B cell (primary cell): ENCODE measurements at regions not wholly inside any gene's neighbourhood (a gene's known extent, or its start where the extent isn't known, plus 50 kb on each side); places are given as distances from the start of the nearest gene placed in this dataset.

Experiments
- ATAC-seq: fragments of 200-7000 bp; cut with Tn5 transposase; one replicate; pipeline ENCODE4 v1.10.0; 2021; ENCODE audit warnings: low read depth, mild to moderate bottlenecking, moderate number of reproducible peaks, moderate library complexity
- CTCF ChIA-PET: fragments of 350-600 bp; sonication (Branson Sonifier 250); formaldehyde crosslinking; loops from one replicate; lab custom pipeline; 2021; ENCODE audit warnings: antibody characterized with exemption, inconsistent platforms; lab: Charles Lee
- POLR2A ChIA-PET: fragments of 350-600 bp; sonication (Branson Sonifier 250); formaldehyde crosslinking; loops from one replicate; lab custom pipeline; 2021; ENCODE audit warnings: antibody characterized with exemption; lab: Charles Lee
- DNase-seq: peaks from one replicate; pipeline ENCODE4 v3.0.0; 2013
- H2AFZ ChIP-seq: 2 replicates; pipeline ENCODE4 v1.6.1; 2012; ENCODE audit warnings: mild to moderate bottlenecking, low read depth, low read length; ENCODE audit not compliant: insufficient read depth, poor library complexity, severe bottlenecking
- H3K27ac ChIP-seq, 2 donors: 1 replicate in 1 of 2; 2 replicates in 1 of 2; pipeline ENCODE4 v1.5.1; 2012 to 2013; ENCODE audit warnings: low read length in 2 of 2, mild to moderate bottlenecking in 2 of 2, moderate library complexity in 1 of 2
- H3K27me3 ChIP-seq, 4 experiments: fragments of 200-600 bp in 1 of 4; sonication (generic) in 1 of 4; replicated peaks in 1 of 4; 1 replicate in 2 of 4; 2 replicates in 2 of 4; pipeline versions ENCODE4 v1.6.1 to v1.7.0; 2013 to 2016; ENCODE audit warnings: low read length in 3 of 4, mild to moderate bottlenecking in 2 of 4, mixed read lengths in 1 of 4, moderate library complexity in 1 of 4; ENCODE audit not compliant: insufficient read depth in 4 of 4, control insufficient read depth in 3 of 4; ENCODE audit errors: control extremely low read depth in 1 of 4
- H3K36me3 ChIP-seq, 2 experiments: replicated peaks in 1 of 2; 1 replicate in 1 of 2; 2 replicates in 1 of 2; pipeline versions ENCODE4 v1.6.1 to v1.7.1; 2013; ENCODE audit warnings: low read length in 1 of 2; ENCODE audit not compliant: insufficient read depth in 2 of 2, control insufficient read depth in 1 of 2; ENCODE audit errors: control extremely low read depth in 1 of 2, extremely low read depth in 1 of 2
- H3K4me1 ChIP-seq, 2 donors: fragments of 200-600 bp in 1 of 2; sonication (generic) in 1 of 2; 1 replicate in 1 of 2; 2 replicates in 1 of 2; pipeline versions ENCODE4 v1.5.1 to v1.6.1; 2013 to 2017; ENCODE audit warnings: low read length in 2 of 2; ENCODE audit not compliant: control insufficient read depth in 2 of 2, insufficient read depth in 2 of 2
- H3K4me2 ChIP-seq: replicated peaks from 2 replicates; pipeline ENCODE3; 2012; ENCODE audit warnings: mild to moderate bottlenecking, low read depth, low read length; ENCODE audit not compliant: poor library complexity, severe bottlenecking
- H3K4me3 ChIP-seq, 5 experiments: fragments of 200-600 bp in 1 of 5; sonication (generic) in 1 of 5; 1 replicate in 3 of 5; 2 replicates in 2 of 5; pipeline versions ENCODE4 v1.5.1 to v1.7.0; 2011 to 2016; ENCODE audit warnings: low read length in 4 of 5, mild to moderate bottlenecking in 4 of 5, low read depth in 2 of 5, control low read depth in 1 of 5, moderate library complexity in 1 of 5; ENCODE audit not compliant: insufficient read depth in 1 of 5; ENCODE audit errors: control extremely low read depth in 1 of 5, extremely low read depth in 1 of 5
- H3K79me2 ChIP-seq: fragments of 200-600 bp; sonication (generic); one replicate; pipeline ENCODE4 v1.6.0; 2016; ENCODE audit warnings: low read length; ENCODE audit not compliant: control insufficient read depth, insufficient read depth
- H3K9ac ChIP-seq: fragments of 200-600 bp; sonication (generic); 2 replicates; pipeline ENCODE4 v1.6.1; 2017; ENCODE audit warnings: mild to moderate bottlenecking, low read length, moderate library complexity
- H3K9me3 ChIP-seq, 3 donors: one replicate each; pipeline versions ENCODE4 v1.6.1 to v1.7.1; 2013; ENCODE audit warnings: low read length in 2 of 3; ENCODE audit not compliant: control insufficient read depth in 2 of 3, insufficient read depth in 1 of 3; ENCODE audit errors: control extremely low read depth in 1 of 3
- H4K20me1 ChIP-seq: 2 replicates; pipeline ENCODE4 v1.6.0; 2012; ENCODE audit warnings: mild to moderate bottlenecking, low read length; ENCODE audit not compliant: insufficient read depth, control insufficient read depth, poor library complexity, severe bottlenecking
- H3K27ac Mint-ChIP-seq: one replicate; pipeline ENCODE4 v1.8.0; 2021; ENCODE audit warnings: mixed read lengths
- H3K27me3 Mint-ChIP-seq: one replicate; pipeline ENCODE4 v1.8.0; 2021; ENCODE audit warnings: mixed read lengths
- H3K4me1 Mint-ChIP-seq: one replicate; pipeline ENCODE4 v1.8.0; 2021; ENCODE audit warnings: mixed read lengths
- H3K4me3 Mint-ChIP-seq: one replicate; pipeline ENCODE4 v1.8.0; 2021; ENCODE audit warnings: mixed read lengths
- H3K9me3 Mint-ChIP-seq: one replicate; pipeline ENCODE4 v1.8.0; 2022; ENCODE audit warnings: mixed read lengths; ENCODE audit not compliant: insufficient read depth
- CTCF ChIP-seq: fragments of 200-600 bp; IDR thresholded peaks from one replicate; pipeline ENCODE4 v1.8.0; 2022; ENCODE audit warnings: antibody characterized with exemption, mild to moderate bottlenecking
- EZH2 ChIP-seq: IDR thresholded peaks from 2 replicates; pipeline ENCODE4 v1.6.1; 2012; ENCODE audit warnings: borderline replicate concordance, low read depth, mild to moderate bottlenecking, moderate library complexity, low read length; ENCODE audit not compliant: insufficient read depth, poor library complexity, severe bottlenecking
- WGBS: methylation state at CpG from one replicate; pipeline ENCODE4 v1.1.5; 2013; ENCODE audit warnings: missing lambda C conversion rate; ENCODE audit not compliant: insufficient coverage; 5-methylcytosine and 5-hydroxymethylcytosine counted together
- intact Hi-C: fragments of 100-400 bp; cut with micrococcal nuclease; formaldehyde crosslinking; loops from one replicate; pipeline ENCODE4 v1.10.0; 2022

GRCh38 chr2:118177884-118178283, 89.6 kb downstream of the INSIG2 start:
- ATAC-seq = no peak
- no peak overlapping the region for H3K4me2 ChIP-seq
- no peak overlapping the region for H3K4me3 ChIP-seq
- H3K27ac Mint-ChIP-seq = no peak overlapping the region
- POLR2A ChIA-PET = no interaction called here
- no peak overlapping the region for H3K4me3 Mint-ChIP-seq
- no peak overlapping the region for H3K27ac ChIP-seq
- no peaks in the 10 kb centered on the region for H3K36me3 ChIP-seq
- WGBS = 60% methylated on average over 2 of the region's 2 CpGs
- H3K27me3 ChIP-seq = peaks cover 0 to 10% (median 7%) of the 10 kb centered on the region in 4 experiments
- no peaks in the 10 kb centered on the region for H3K9me3 ChIP-seq
- H3K9me3 Mint-ChIP-seq = no peaks in the 10 kb centered on the region
- intact Hi-C loops = no loop called here
- no peaks in the 10 kb centered on the region for H3K4me1 ChIP-seq
- no peak for DNase-seq
- H2AFZ ChIP-seq = no peak overlapping the region
- no peaks in the 10 kb centered on the region for H3K4me1 Mint-ChIP-seq
- no peak overlapping the region for H3K9ac ChIP-seq
- H4K20me1 ChIP-seq = no peaks in the 10 kb centered on the region
- TF ChIP-seq CTCF = no peak
- TF ChIP-seq EZH2 = no peak
- no peaks in the 10 kb centered on the region for H3K79me2 ChIP-seq
- H3K27me3 Mint-ChIP-seq = peaks cover 40% of the 10 kb centered on the region
- CTCF ChIA-PET = no interaction called here

- H3K4me3 Mint-ChIP-seq = no peak overlapping the region
- Histone ChIP-seq H3K9ac (no peak overlapping the region), H3K36me3 (no peaks in the 10 kb centered on the region), H3K4me1 (no peaks in the 10 kb centered on the region), H3K4me2 (no peak overlapping the region), H3K27ac (no peak overlapping the region), H3K9me3 (no peaks in the 10 kb centered on the region), H3K27me3 (peaks cover 0 to 12% (median 7%) of the 10 kb centered on the region in 4 experiments), H2AFZ (no peak overlapping the region), H3K4me3 (no peak overlapping the region), H3K79me2 (no peaks in the 10 kb centered on the region), H4K20me1 (no peaks in the 10 kb centered on the region)
- TF ChIP-seq EZH2 = no peak
- TF ChIP-seq CTCF = no peak
- ChIA-PET CTCF (no interaction called here), POLR2A (no interaction called here)
- no peak overlapping the region for H3K27ac Mint-ChIP-seq
- H3K4me1 Mint-ChIP-seq = no peaks in the 10 kb centered on the region
- peaks cover 40% of the 10 kb centered on the region for H3K27me3 Mint-ChIP-seq
- intact Hi-C loops = no loop called here
- WGBS = 55% methylated on average over 2 of the region's 3 CpGs
- DNase-seq (no peak), ATAC-seq (no peak)
- H3K9me3 Mint-ChIP-seq = no peaks in the 10 kb centered on the region
These were observed 89.0 kb downstream of the INSIG2 start for GRCh38 chr2:118177318-118177717.
